ENCODE measurements at regions not wholly inside any gene's neighbourhood (a gene's known extent, or its start where the extent isn't known, plus 50 kb on each side); places are given as distances from the start of the nearest gene placed in this dataset.

GRCh38 chr3:62954580-62954979 lies 79.4 kb upstream of the CADPS start:
- no peak overlapping the region for H2AK5ac ChIP-seq (ENCODE audit: low read depth, low read length)
- no peak overlapping the region for H3K56ac ChIP-seq (replicated peaks; ENCODE audit: insufficient read length, low read depth, low read length)
- no peak overlapping the region; a peak in 1 of 4 replicates for H3K4me2 ChIP-seq (ENCODE audit: insufficient read depth in 1 of 2, low read depth in 2 of 2, low read length in 2 of 2)
- H2BK15ac ChIP-seq (ENCODE audit: low read length): no peak overlapping the region
- H3K9ac ChIP-seq (replicated peaks in 1 of 4; ENCODE audit: extremely low read depth in 1 of 4, low read depth in 3 of 4, low read length in 3 of 4): no peak overlapping the region
- no peak overlapping the region for H3K4ac ChIP-seq (replicated peaks; ENCODE audit: insufficient read length, low read depth, low read length)
- ChIA-PET POLR2A (ENCODE audit: partially characterized antibody) (interaction anchor here (0.9 to 1.6 kb wide), 4 partner anchors 14 to 240 kb away, joined by 4 to 5 read pairs (median 4); no protein-coding TSS in a partner anchor), CTCF (ENCODE audit: partially characterized antibody) (interaction anchor here (1.0 to 1.3 kb wide), 3 partner anchors 122 to 288 kb away, joined by 3 read pairs; no protein-coding TSS in a partner anchor)
- DNase-seq (ENCODE audit: low read depth in 1 of 2, low spot score in 2 of 2) (no peak), FAIRE-seq (no peak)
- no peak overlapping the region for H2BK5ac ChIP-seq (ENCODE audit: low read depth, low read length)
- peaks cover 3% of the 10 kb centered on the region for H3K79me1 ChIP-seq (ENCODE audit: low read depth, low read length)
- peaks cover 0 to 2% of the 10 kb centered on the region in 2 experiments for H4K20me1 ChIP-seq (replicated peaks in 1 of 2; ENCODE audit: control insufficient read depth in 1 of 2, insufficient read depth in 2 of 2, low read length in 2 of 2)
- no peak overlapping the region for H3K23ac ChIP-seq (ENCODE audit: insufficient read length)
- H2BK20ac ChIP-seq (ENCODE audit: low read length): no peak overlapping the region
- no peak overlapping the region for H2BK120ac ChIP-seq (replicated peaks; ENCODE audit: low read depth, low read length)
- no peak overlapping the region for H3K18ac ChIP-seq (ENCODE audit: extremely low read depth, low read length)
- no peaks in the 10 kb centered on the region for H3K27me3 ChIP-seq (replicated peaks in 1 of 4; ENCODE audit: control insufficient read depth in 3 of 4, extremely low read depth in 1 of 4, insufficient read depth in 3 of 4, low read length in 3 of 4)
- peaks cover 4% of the 10 kb centered on the region; the same call in 1 of the 2 replicates for H3K23me2 ChIP-seq (ENCODE audit: low read depth, low read length)
- no peak overlapping the region for H3K14ac ChIP-seq (ENCODE audit: insufficient read length)
- no peak overlapping the region for H4K8ac ChIP-seq (ENCODE audit: extremely low read depth, insufficient read depth, low read length)
- 94% methylated on average over 1 of the region's 1 CpG; no CpG with 5 or more reads in 1 of the 2 experiments for WGBS, 2 experiments (ENCODE audit: extremely low coverage in 1 of 2, insufficient coverage in 1 of 2, insufficient read length in 1 of 2, insufficient replicate concordance in 2 of 2, low coverage in 1 of 2, low lambda C conversion rate in 2 of 2, missing lambda C conversion rate in 1 of 2)
- H2AFZ ChIP-seq (ENCODE audit: low read length): no peak overlapping the region
- H3K4me1 ChIP-seq (replicated peaks in 1 of 4; ENCODE audit: control insufficient read depth in 3 of 4, insufficient read depth in 4 of 4, low read length in 3 of 4): peaks cover 2 to 7% (median 3%) of the 10 kb centered on the region in 4 experiments; a peak in 5 of 7 replicates
- H4K5ac ChIP-seq (ENCODE audit: insufficient read length, low read depth, low read length): no peak overlapping the region
- H2BK12ac ChIP-seq (ENCODE audit: low read depth, low read length): no peak overlapping the region
- no peaks in the 10 kb centered on the region for H3K9me3 ChIP-seq (ENCODE audit: insufficient read depth in 2 of 2, low read depth in 1 of 2, low read length in 1 of 2)
- no peak overlapping the region for H3K4me3 ChIP-seq (ENCODE audit: extremely low read depth in 1 of 4, insufficient read depth in 2 of 4, low read depth in 3 of 4, low read length in 4 of 4)
- no peak overlapping the region for H3K27ac ChIP-seq (ENCODE audit: low read depth, low read length)
- H3K36me3 ChIP-seq (ENCODE audit: control insufficient read depth in 2 of 4, insufficient read depth in 4 of 4, low read length in 3 of 4): peaks cover 2 to 64% (median 18%) of the 10 kb centered on the region in 4 experiments; a peak in 5 of 8 replicates
- no peak overlapping the region for H4K91ac ChIP-seq (replicated peaks; ENCODE audit: insufficient read length, low read length)
- peaks cover 3 to 52% of the 10 kb centered on the region in 2 experiments; a peak in 3 of 4 replicates for H3K79me2 ChIP-seq (ENCODE audit: control insufficient read depth in 1 of 2, insufficient read depth in 2 of 2, low read length in 2 of 2)
- TF ChIP-seq KDM4A (IDR thresholded peaks at IDR 0.05; ENCODE audit: low read depth, low read length, severe bottlenecking) (no peak), BACH1 (IDR thresholded peaks at IDR 0.05; ENCODE audit: low read length) (no peak), EP300 (IDR thresholded peaks at IDR 0.05; ENCODE audit: borderline replicate concordance in 1 of 2, low read depth in 2 of 2, low read length in 2 of 2) (no peak), SRF (IDR thresholded peaks at IDR 0.05; ENCODE audit: low read depth, low read length) (no peak), PHF8 (conservative IDR thresholded peaks at IDR 0.05; ENCODE audit: low read depth, low read length) (no peak), NRF1 (IDR thresholded peaks at IDR 0.05; ENCODE audit: low read depth, low read length) (no peak), FOSL1 (IDR thresholded peaks at IDR 0.05; ENCODE audit: insufficient read depth, low read depth, low read length) (no peak), TCF12 (IDR thresholded peaks at IDR 0.05; ENCODE audit: low read depth, low read length) (no peak), EGR1 (IDR thresholded peaks at IDR 0.05; ENCODE audit: borderline replicate concordance, low read depth, low read length) (no peak), CEBPB (IDR thresholded peaks at IDR 0.05; ENCODE audit: low read depth, low read length) (no peak), CBX5 (IDR thresholded peaks at IDR 0.05; ENCODE audit: low read depth, low read length) (no peak), ATF3 (IDR thresholded peaks at IDR 0.05; ENCODE audit: insufficient read depth, low read depth, low read length) (no peak), CTBP2 (IDR thresholded peaks at IDR 0.05; ENCODE audit: borderline replicate concordance, insufficient read depth, insufficient read length, low read length) (no peak)
